ENCODE measurements at regions not wholly inside any gene's neighbourhood (a gene's known extent, or its start where the extent isn't known, plus 50 kb on each side); places are given as distances from the start of the nearest gene placed in this dataset.

DNA sequence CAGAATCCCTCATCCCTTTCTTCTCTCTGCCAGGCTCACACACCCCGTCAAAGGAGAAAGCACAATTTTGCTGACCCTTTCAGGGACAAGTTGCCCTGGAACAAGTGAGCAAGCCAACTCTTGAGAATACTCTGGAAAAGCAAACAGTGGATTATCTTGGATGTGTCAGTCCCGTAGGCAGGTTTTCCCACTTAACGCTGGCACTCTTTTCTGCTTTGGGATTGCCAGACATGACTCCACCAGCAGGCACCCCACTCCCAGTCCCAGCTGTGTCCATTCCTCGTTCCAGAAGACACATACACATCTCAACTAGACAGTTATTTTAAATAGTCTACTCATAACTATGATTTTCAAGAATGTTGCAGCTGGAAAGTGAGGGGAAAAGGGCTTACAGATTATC is 145.5 kb upstream of the CDKN3 start:
- TF ChIP-seq, protein P1, sequence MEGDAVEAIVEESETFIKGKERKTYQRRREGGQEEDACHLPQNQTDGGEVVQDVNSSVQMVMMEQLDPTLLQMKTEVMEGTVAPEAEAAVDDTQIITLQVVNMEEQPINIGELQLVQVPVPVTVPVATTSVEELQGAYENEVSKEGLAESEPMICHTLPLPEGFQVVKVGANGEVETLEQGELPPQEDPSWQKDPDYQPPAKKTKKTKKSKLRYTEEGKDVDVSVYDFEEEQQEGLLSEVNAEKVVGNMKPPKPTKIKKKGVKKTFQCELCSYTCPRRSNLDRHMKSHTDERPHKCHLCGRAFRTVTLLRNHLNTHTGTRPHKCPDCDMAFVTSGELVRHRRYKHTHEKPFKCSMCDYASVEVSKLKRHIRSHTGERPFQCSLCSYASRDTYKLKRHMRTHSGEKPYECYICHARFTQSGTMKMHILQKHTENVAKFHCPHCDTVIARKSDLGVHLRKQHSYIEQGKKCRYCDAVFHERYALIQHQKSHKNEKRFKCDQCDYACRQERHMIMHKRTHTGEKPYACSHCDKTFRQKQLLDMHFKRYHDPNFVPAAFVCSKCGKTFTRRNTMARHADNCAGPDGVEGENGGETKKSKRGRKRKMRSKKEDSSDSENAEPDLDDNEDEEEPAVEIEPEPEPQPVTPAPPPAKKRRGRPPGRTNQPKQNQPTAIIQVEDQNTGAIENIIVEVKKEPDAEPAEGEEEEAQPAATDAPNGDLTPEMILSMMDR (conservative IDR thresholded peaks at IDR 0.05 in 1 of 2, IDR thresholded peaks at IDR 0.05 in 1 of 2; ENCODE audit: low read depth in 1 of 2, low read length in 2 of 2): no peak
- TF ChIP-seq EZH2 (IDR thresholded peaks at IDR 0.05; ENCODE audit: low read length, missing control alignments): no peak
